ENCODE measurements at regions not wholly inside any gene's neighbourhood (a gene's known extent, or its start where the extent isn't known, plus 50 kb on each side); places are given as distances from the start of the nearest gene placed in this dataset.

GRCh38 chr13:88863116-88863515, 1191.9 kb downstream of the SLITRK5 start:
- Histone ChIP-seq H3K27me3 (ENCODE audit: control insufficient read depth in 1 of 2, insufficient read depth in 2 of 2, low read length in 2 of 2) (no peaks in the 10 kb centered on the region), H3K4me1 (ENCODE audit: control insufficient read depth in 1 of 2, insufficient read depth in 2 of 2, low read length in 2 of 2) (no peaks in the 10 kb centered on the region), H3K9me3 (ENCODE audit: control insufficient read depth in 1 of 2, low read length in 2 of 2) (peaks cover 0 to 4% of the 10 kb centered on the region in 2 donors), H3K4me3 (ENCODE audit: low read depth in 1 of 2, low read length in 2 of 2) (no peak overlapping the region), H3K27ac (ENCODE audit: low read depth, low read length) (no peak overlapping the region), H3K36me3 (ENCODE audit: control insufficient read depth in 1 of 2, insufficient read depth in 2 of 2, low read length in 2 of 2) (no peaks in the 10 kb centered on the region), H3K9ac (ENCODE audit: low read depth in 1 of 2, low read length in 2 of 2) (no peak overlapping the region)

GRCh38 chr13:88866195-88866594, 1195.0 kb downstream of the SLITRK5 start:
- Histone ChIP-seq H3K27ac (ENCODE audit: low read depth, low read length) (no peak overlapping the region), H3K4me1 (ENCODE audit: control insufficient read depth in 1 of 2, insufficient read depth in 2 of 2, low read length in 2 of 2) (no peaks in the 10 kb centered on the region), H3K9ac (ENCODE audit: low read depth in 1 of 2, low read length in 2 of 2) (no peak overlapping the region), H3K9me3 (ENCODE audit: control insufficient read depth in 1 of 2, low read length in 2 of 2) (peaks cover 0 to 7% of the 10 kb centered on the region in 2 donors), H3K4me3 (ENCODE audit: low read depth in 1 of 2, low read length in 2 of 2) (no peak overlapping the region), H3K36me3 (ENCODE audit: control insufficient read depth in 1 of 2, insufficient read depth in 2 of 2, low read length in 2 of 2) (no peaks in the 10 kb centered on the region), H3K27me3 (ENCODE audit: control insufficient read depth in 1 of 2, insufficient read depth in 2 of 2, low read length in 2 of 2) (no peaks in the 10 kb centered on the region)

- Histone ChIP-seq H3K9ac (ENCODE audit: low read depth in 1 of 2, low read length in 2 of 2) (no peak overlapping the region), H3K27me3 (ENCODE audit: control insufficient read depth in 1 of 2, insufficient read depth in 2 of 2, low read length in 2 of 2) (no peaks in the 10 kb centered on the region), H3K4me3 (ENCODE audit: low read depth in 1 of 2, low read length in 2 of 2) (no peak overlapping the region), H3K36me3 (ENCODE audit: control insufficient read depth in 1 of 2, insufficient read depth in 2 of 2, low read length in 2 of 2) (no peaks in the 10 kb centered on the region), H3K27ac (ENCODE audit: low read depth, low read length) (no peak overlapping the region), H3K9me3 (ENCODE audit: control insufficient read depth in 1 of 2, low read length in 2 of 2) (peaks cover 6 to 10% of the 10 kb centered on the region in 2 donors), H3K4me1 (ENCODE audit: control insufficient read depth in 1 of 2, insufficient read depth in 2 of 2, low read length in 2 of 2) (no peaks in the 10 kb centered on the region)
Observed at GRCh38 chr13:88883741-88884140, 1212.6 kb downstream of the SLITRK5 start.

GRCh38 chr13:88887045-88887662, 1216.0 kb downstream of the SLITRK5 start:
- Histone ChIP-seq H3K4me3 (ENCODE audit: low read depth in 1 of 2, low read length in 2 of 2) (no peak overlapping the region), H3K4me1 (ENCODE audit: control insufficient read depth in 1 of 2, insufficient read depth in 2 of 2, low read length in 2 of 2) (no peaks in the 10 kb centered on the region), H3K9me3 (ENCODE audit: control insufficient read depth in 1 of 2, low read length in 2 of 2) (peaks cover 0 to 2% of the 10 kb centered on the region in 2 donors), H3K27me3 (ENCODE audit: control insufficient read depth in 1 of 2, insufficient read depth in 2 of 2, low read length in 2 of 2) (no peaks in the 10 kb centered on the region), H3K36me3 (ENCODE audit: control insufficient read depth in 1 of 2, insufficient read depth in 2 of 2, low read length in 2 of 2) (no peaks in the 10 kb centered on the region), H3K9ac (ENCODE audit: low read depth in 1 of 2, low read length in 2 of 2) (no peak overlapping the region), H3K27ac (ENCODE audit: low read depth, low read length) (no peak overlapping the region)

- H3K9ac ChIP-seq (ENCODE audit: low read depth in 1 of 2, low read length in 2 of 2) = no peak overlapping the region
- H3K27me3 ChIP-seq (ENCODE audit: control insufficient read depth in 1 of 2, insufficient read depth in 2 of 2, low read length in 2 of 2) = no peaks in the 10 kb centered on the region
- H3K9me3 ChIP-seq (ENCODE audit: control insufficient read depth in 1 of 2, low read length in 2 of 2) = peaks cover 13 to 14% of the 10 kb centered on the region in 2 donors
- no peak overlapping the region for H3K27ac ChIP-seq (ENCODE audit: low read depth, low read length)
- H3K36me3 ChIP-seq (ENCODE audit: control insufficient read depth in 1 of 2, insufficient read depth in 2 of 2, low read length in 2 of 2) = no peaks in the 10 kb centered on the region
- no peak overlapping the region for H3K4me3 ChIP-seq (ENCODE audit: low read depth in 1 of 2, low read length in 2 of 2)
- H3K4me1 ChIP-seq (ENCODE audit: control insufficient read depth in 1 of 2, insufficient read depth in 2 of 2, low read length in 2 of 2) = no peaks in the 10 kb centered on the region
Observed at GRCh38 chr13:88895261-88895941, 1224.2 kb downstream of the SLITRK5 start.

GRCh38 chr13:88896466-88896865, 1225.3 kb downstream of the SLITRK5 start:
- H3K36me3 ChIP-seq (ENCODE audit: control insufficient read depth in 1 of 2, insufficient read depth in 2 of 2, low read length in 2 of 2) = no peaks in the 10 kb centered on the region
- no peak overlapping the region for H3K27ac ChIP-seq (ENCODE audit: low read depth, low read length)
- no peaks in the 10 kb centered on the region for H3K4me1 ChIP-seq (ENCODE audit: control insufficient read depth in 1 of 2, insufficient read depth in 2 of 2, low read length in 2 of 2)
- no peak overlapping the region for H3K4me3 ChIP-seq (ENCODE audit: low read depth in 1 of 2, low read length in 2 of 2)
- no peaks in the 10 kb centered on the region for H3K27me3 ChIP-seq (ENCODE audit: control insufficient read depth in 1 of 2, insufficient read depth in 2 of 2, low read length in 2 of 2)
- H3K9ac ChIP-seq (ENCODE audit: low read depth in 1 of 2, low read length in 2 of 2) = no peak overlapping the region
- peaks cover 13 to 14% of the 10 kb centered on the region in 2 donors for H3K9me3 ChIP-seq (ENCODE audit: control insufficient read depth in 1 of 2, low read length in 2 of 2)

- Histone ChIP-seq H3K27me3 (ENCODE audit: control insufficient read depth in 1 of 2, insufficient read depth in 2 of 2, low read length in 2 of 2) (no peaks in the 10 kb centered on the region), H3K9me3 (ENCODE audit: control insufficient read depth in 1 of 2, low read length in 2 of 2) (no peaks in the 10 kb centered on the region), H3K27ac (ENCODE audit: low read depth, low read length) (no peak overlapping the region), H3K4me1 (ENCODE audit: control insufficient read depth in 1 of 2, insufficient read depth in 2 of 2, low read length in 2 of 2) (no peaks in the 10 kb centered on the region), H3K4me3 (ENCODE audit: low read depth in 1 of 2, low read length in 2 of 2) (no peak overlapping the region), H3K36me3 (ENCODE audit: control insufficient read depth in 1 of 2, insufficient read depth in 2 of 2, low read length in 2 of 2) (no peaks in the 10 kb centered on the region), H3K9ac (ENCODE audit: low read depth in 1 of 2, low read length in 2 of 2) (no peak overlapping the region)
Observed at GRCh38 chr13:88908961-88909441, 1237.8 kb downstream of the SLITRK5 start.

- H3K9me3 ChIP-seq (ENCODE audit: control insufficient read depth in 1 of 2, low read length in 2 of 2) = peaks cover 2 to 8% of the 10 kb centered on the region in 2 donors
- no peaks in the 10 kb centered on the region for H3K36me3 ChIP-seq (ENCODE audit: control insufficient read depth in 1 of 2, insufficient read depth in 2 of 2, low read length in 2 of 2)
- no peaks in the 10 kb centered on the region for H3K27me3 ChIP-seq (ENCODE audit: control insufficient read depth in 1 of 2, insufficient read depth in 2 of 2, low read length in 2 of 2)
- H3K4me3 ChIP-seq (ENCODE audit: low read depth in 1 of 2, low read length in 2 of 2) = no peak overlapping the region
- H3K9ac ChIP-seq (ENCODE audit: low read depth in 1 of 2, low read length in 2 of 2) = no peak overlapping the region
- no peak overlapping the region for H3K27ac ChIP-seq (ENCODE audit: low read depth, low read length)
- no peaks in the 10 kb centered on the region for H3K4me1 ChIP-seq (ENCODE audit: control insufficient read depth in 1 of 2, insufficient read depth in 2 of 2, low read length in 2 of 2)
Observed at GRCh38 chr13:88919970-88920628, 1248.9 kb downstream of the SLITRK5 start.

- no peaks in the 10 kb centered on the region for H3K27me3 ChIP-seq (ENCODE audit: control insufficient read depth in 1 of 2, insufficient read depth in 2 of 2, low read length in 2 of 2)
- no peak overlapping the region for H3K4me3 ChIP-seq (ENCODE audit: low read depth in 1 of 2, low read length in 2 of 2)
- no peak overlapping the region for H3K9ac ChIP-seq (ENCODE audit: low read depth in 1 of 2, low read length in 2 of 2)
- no peaks in the 10 kb centered on the region for H3K36me3 ChIP-seq (ENCODE audit: control insufficient read depth in 1 of 2, insufficient read depth in 2 of 2, low read length in 2 of 2)
- H3K4me1 ChIP-seq (ENCODE audit: control insufficient read depth in 1 of 2, insufficient read depth in 2 of 2, low read length in 2 of 2) = no peaks in the 10 kb centered on the region
- H3K27ac ChIP-seq (ENCODE audit: low read depth, low read length) = no peak overlapping the region
- peaks cover 0 to under 1% of the 10 kb centered on the region in 2 donors for H3K9me3 ChIP-seq (ENCODE audit: control insufficient read depth in 1 of 2, low read length in 2 of 2)
Observed at GRCh38 chr13:88925954-88926353, 1254.8 kb downstream of the SLITRK5 start.

GRCh38 chr13:88926890-88927502, 1255.8 kb downstream of the SLITRK5 start:
- peaks cover 0 to 6% of the 10 kb centered on the region in 2 donors for H3K9me3 ChIP-seq (ENCODE audit: control insufficient read depth in 1 of 2, low read length in 2 of 2)
- H3K27ac ChIP-seq (ENCODE audit: low read depth, low read length) = no peak overlapping the region
- no peak overlapping the region for H3K9ac ChIP-seq (ENCODE audit: low read depth in 1 of 2, low read length in 2 of 2)
- H3K36me3 ChIP-seq (ENCODE audit: control insufficient read depth in 1 of 2, insufficient read depth in 2 of 2, low read length in 2 of 2) = no peaks in the 10 kb centered on the region
- no peaks in the 10 kb centered on the region for H3K27me3 ChIP-seq (ENCODE audit: control insufficient read depth in 1 of 2, insufficient read depth in 2 of 2, low read length in 2 of 2)
- H3K4me3 ChIP-seq (ENCODE audit: low read depth in 1 of 2, low read length in 2 of 2) = no peak overlapping the region
- H3K4me1 ChIP-seq (ENCODE audit: control insufficient read depth in 1 of 2, insufficient read depth in 2 of 2, low read length in 2 of 2) = no peaks in the 10 kb centered on the region
